Ascending aorta (tissue), 2 donors: ENCODE measurements at regions not wholly inside any gene's neighbourhood (a gene's known extent, or its start where the extent isn't known, plus 50 kb on each side); places are given as distances from the start of the nearest gene placed in this dataset.

Source experiments
- DNase-seq, 2 donors: peaks; one replicate each; pipeline ENCODE4 v3.0.0-alpha.2; 2019; ENCODE audit warnings: low spot score in 2 of 2
- H3K27ac ChIP-seq, 2 donors: fragments of 200-600 bp; sonication (generic); one replicate each; pipeline ENCODE4 v1.5.1; 2016 to 2017; ENCODE audit warnings: mild to moderate bottlenecking in 1 of 2
- H3K27me3 ChIP-seq: fragments of 200-600 bp; sonication (generic); one replicate; pipeline ENCODE4 v1.5.1; 2017
- H3K36me3 ChIP-seq, 2 donors: fragments of 200-600 bp; sonication (generic); one replicate each; pipeline ENCODE4 v1.5.1; 2016
- H3K4me1 ChIP-seq, 2 donors: fragments of 200-600 bp; sonication (generic); one replicate each; pipeline ENCODE4 v1.5.1; 2016 to 2017; ENCODE audit warnings: mild to moderate bottlenecking in 1 of 2
- H3K4me3 ChIP-seq, 2 donors: fragments of 200-600 bp; sonication (generic); one replicate each; pipeline ENCODE4 v1.5.1; 2016 to 2017; ENCODE audit warnings: mild to moderate bottlenecking in 1 of 2
- H3K9me3 ChIP-seq, 2 donors: fragments of 200-600 bp; sonication (generic); one replicate each; pipeline ENCODE4 v1.5.1; 2016
- CTCF ChIP-seq, 3 experiments: fragments of 200-600 bp in 2 of 3; fragments of 450-650 bp in 1 of 3; sonication (generic) in 2 of 3; IDR thresholded peaks; one replicate each; pipeline ENCODE4 v1.5.1; 2016 to 2019; ENCODE audit warnings: antibody characterized with exemption in 3 of 3, mild to moderate bottlenecking in 1 of 3, moderate library complexity in 1 of 3
- intact Hi-C: fragments of 100-400 bp; cut with DNase I; formaldehyde crosslinking; loops from one replicate; pipeline ENCODE4 v1.15.1; 2023

- Histone ChIP-seq H3K4me3 (no peak overlapping the region), H3K9me3 (no peaks in the 10 kb centered on the region), H3K36me3 (no peaks in the 10 kb centered on the region), H3K27me3 (no peaks in the 10 kb centered on the region), H3K4me1 (peaks cover 0 to 7% of the 10 kb centered on the region in 2 donors), H3K27ac (no peak overlapping the region)
- intact Hi-C loops, result no loop called here
- TF ChIP-seq CTCF (IDR thresholded peaks at IDR 0.05), result no peak
- no peak for DNase-seq
These were observed 134.0 kb downstream of the MIS18A start for GRCh38 chr21:32144851-32145250.

- H3K4me1 ChIP-seq, result peaks cover 0 to 7% of the 10 kb centered on the region in 2 donors
- H3K4me3 ChIP-seq, result peak overlapping the region in 1 of 2 donors; percentile 11
- no peak for DNase-seq
- H3K27ac ChIP-seq, result peak overlapping the region; percentile 19 to 60
- intact Hi-C loops, result no loop called here
- no peaks in the 10 kb centered on the region for H3K27me3 ChIP-seq
- TF ChIP-seq CTCF (IDR thresholded peaks at IDR 0.05), result peak in 1 of 3 experiments; percentile 34
- H3K9me3 ChIP-seq, result no peaks in the 10 kb centered on the region
- H3K36me3 ChIP-seq, result no peaks in the 10 kb centered on the region
These were observed 135.5 kb downstream of the MIS18A start for GRCh38 chr21:32143241-32143939.

- no peak for TF ChIP-seq CTCF (IDR thresholded peaks at IDR 0.05)
- no peak for DNase-seq
- Histone ChIP-seq H3K4me3 (no peak overlapping the region), H3K4me1 (peaks cover 0 to 7% of the 10 kb centered on the region in 2 donors), H3K27me3 (no peaks in the 10 kb centered on the region), H3K9me3 (no peaks in the 10 kb centered on the region), H3K36me3 (no peaks in the 10 kb centered on the region), H3K27ac (no peak overlapping the region)
- intact Hi-C loops, result no loop called here
These were observed 137.6 kb downstream of the MIS18A start for GRCh38 chr21:32141318-32141633.

GRCh38 chr21:32140604-32141317 lies 138.1 kb downstream of the MIS18A start:
- H3K4me3 ChIP-seq, result no peak overlapping the region
- H3K4me1 ChIP-seq, result peaks cover 0 to 7% of the 10 kb centered on the region in 2 donors
- intact Hi-C loops, result no loop called here
- H3K27ac ChIP-seq, result no peak overlapping the region
- no peaks in the 10 kb centered on the region for H3K27me3 ChIP-seq
- no peaks in the 10 kb centered on the region for H3K36me3 ChIP-seq
- DNase-seq, result no peak
- no peaks in the 10 kb centered on the region for H3K9me3 ChIP-seq
- TF ChIP-seq CTCF (IDR thresholded peaks at IDR 0.05), result no peak

- no peak overlapping the region for H3K4me3 ChIP-seq
- intact Hi-C loops, result no loop called here
- no peaks in the 10 kb centered on the region for H3K36me3 ChIP-seq
- no peaks in the 10 kb centered on the region for H3K9me3 ChIP-seq
- no peak for TF ChIP-seq CTCF (IDR thresholded peaks at IDR 0.05)
- peaks cover 0 to 10% of the 10 kb centered on the region in 2 donors for H3K4me1 ChIP-seq
- no peak overlapping the region for H3K27ac ChIP-seq
- DNase-seq, result no peak
- H3K27me3 ChIP-seq, result no peaks in the 10 kb centered on the region
These were observed 138.7 kb downstream of the MIS18A start for GRCh38 chr21:32140151-32140550.
